Thyroid gland (tissue), 4 donors: ENCODE measurements at regions not wholly inside any gene's neighbourhood (a gene's known extent, or its start where the extent isn't known, plus 50 kb on each side); places are given as distances from the start of the nearest gene placed in this dataset.

ENCODE experiments used
- DNase-seq, 2 donors: peaks; one replicate each; pipeline ENCODE4 v3.0.0-alpha.2; 2019
- H3K27ac ChIP-seq, 3 donors: fragments of 200-600 bp; sonication (generic); 1 replicate in 2 of 3; 2 replicates in 1 of 3; pipeline ENCODE4 v1.5.1; 2016 to 2019; ENCODE audit warnings: mild to moderate bottlenecking in 1 of 3, moderate library complexity in 1 of 3
- H3K27me3 ChIP-seq: fragments of 200-600 bp; sonication (generic); one replicate; pipeline ENCODE4 v1.5.1; 2019
- H3K36me3 ChIP-seq, 2 donors: fragments of 200-600 bp; sonication (generic); one replicate each; pipeline ENCODE4 v1.5.1; 2016 to 2019
- H3K4me1 ChIP-seq, 2 donors: fragments of 200-600 bp; sonication (generic); one replicate each; pipeline ENCODE4 v1.5.1; 2017 to 2019
- H3K4me3 ChIP-seq, 3 donors: fragments of 200-600 bp; sonication (generic); replicated peaks in 1 of 3; 1 replicate in 2 of 3; 2 replicates in 1 of 3; pipeline ENCODE4 v1.5.1; 2016; ENCODE audit warnings: mild to moderate bottlenecking in 1 of 3
- H3K9me3 ChIP-seq: fragments of 200-600 bp; sonication (generic); one replicate; pipeline ENCODE4 v1.5.1; 2017
- POLR2A ChIP-seq, 2 donors: fragments of 450-650 bp; IDR thresholded peaks; one replicate each; pipeline ENCODE4 v1.6.1; 2017; ENCODE audit warnings: antibody characterized with exemption in 2 of 2, mild to moderate bottlenecking in 2 of 2, moderate library complexity in 1 of 2
- WGBS, 2 donors: methylation state at CpG; one replicate each; pipeline ENCODE4 v1.1.5; 2017; 5-methylcytosine and 5-hydroxymethylcytosine counted together
- intact Hi-C: fragments of 100-400 bp; cut with DNase I; formaldehyde crosslinking; loops from one replicate; pipeline ENCODE4 v1.15.1; 2023
- TF ChIP-seq, protein P1 (sequence below), 6 experiments: fragments of 200-600 bp in 3 of 6; fragments of 450-650 bp in 3 of 6; sonication (generic) in 3 of 6; IDR thresholded peaks; one replicate each; pipeline ENCODE4 v1.5.1; 2016 to 2019; ENCODE audit warnings: antibody characterized with exemption in 6 of 6, mild to moderate bottlenecking in 2 of 6, inconsistent platforms in 1 of 6, moderate library complexity in 1 of 6

DNA sequence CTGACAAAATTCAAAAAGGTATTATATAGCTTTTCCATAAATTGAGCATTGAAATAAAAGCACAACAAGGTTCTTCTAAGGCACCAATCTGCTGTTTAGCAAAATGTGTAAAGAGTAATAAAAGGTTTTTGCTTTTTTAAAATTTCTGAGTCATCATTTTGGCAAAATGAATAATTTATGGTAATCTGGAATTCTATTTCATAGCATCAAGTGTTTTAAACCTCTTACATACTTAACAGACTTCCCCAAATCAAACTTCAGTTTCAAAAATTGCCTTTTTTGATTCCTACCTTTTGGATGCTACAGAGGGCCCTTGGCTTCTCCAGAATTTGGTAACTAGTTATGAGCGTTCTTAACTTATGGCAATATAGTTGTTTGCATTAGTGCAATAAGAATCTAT lies 154.0 kb upstream of the ELAC2 start:
- H3K27me3 ChIP-seq: no peaks in the 10 kb centered on the region
- H3K36me3 ChIP-seq: no peaks in the 10 kb centered on the region
- intact Hi-C loops: no loop called here
- no peak for DNase-seq
- TF ChIP-seq POLR2A (IDR thresholded peaks at IDR 0.05): no peak
- H3K27ac ChIP-seq: no peak overlapping the region
- 89 to 92% methylated on average over 1 of the region's 1 CpG for whole genome bisulfite sequencing, 2 donors
- no peak overlapping the region for H3K4me3 ChIP-seq
- H3K4me1 ChIP-seq: no peaks in the 10 kb centered on the region
- H3K9me3 ChIP-seq: no peaks in the 10 kb centered on the region

DNA sequence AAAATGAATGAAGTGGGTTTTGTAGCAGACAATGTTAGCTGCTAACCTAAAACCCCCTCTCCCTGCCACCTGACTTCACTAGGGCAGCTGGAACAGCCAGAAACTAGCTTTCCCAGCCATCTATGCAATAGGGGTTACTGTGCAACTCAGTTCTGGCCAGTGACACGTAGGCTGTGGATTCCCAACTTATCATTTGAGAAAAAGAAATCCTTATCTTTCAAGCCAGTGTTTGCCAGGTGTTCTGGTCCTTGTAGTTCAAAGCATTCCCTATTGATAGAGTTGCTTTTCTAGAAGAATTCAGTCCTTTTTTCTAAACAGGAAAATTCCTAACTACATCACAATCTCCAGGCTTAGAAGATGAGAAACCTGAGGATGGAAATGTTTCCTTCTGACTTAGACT lies 144.5 kb upstream of the ELAC2 start:
- no peak overlapping the region for H3K4me3 ChIP-seq
- 55 to 64% methylated on average over 1 of the region's 1 CpG for WGBS, 2 donors
- no peaks in the 10 kb centered on the region for H3K36me3 ChIP-seq
- no peak for TF ChIP-seq POLR2A (IDR thresholded peaks at IDR 0.05)
- TF ChIP-seq, protein P1, sequence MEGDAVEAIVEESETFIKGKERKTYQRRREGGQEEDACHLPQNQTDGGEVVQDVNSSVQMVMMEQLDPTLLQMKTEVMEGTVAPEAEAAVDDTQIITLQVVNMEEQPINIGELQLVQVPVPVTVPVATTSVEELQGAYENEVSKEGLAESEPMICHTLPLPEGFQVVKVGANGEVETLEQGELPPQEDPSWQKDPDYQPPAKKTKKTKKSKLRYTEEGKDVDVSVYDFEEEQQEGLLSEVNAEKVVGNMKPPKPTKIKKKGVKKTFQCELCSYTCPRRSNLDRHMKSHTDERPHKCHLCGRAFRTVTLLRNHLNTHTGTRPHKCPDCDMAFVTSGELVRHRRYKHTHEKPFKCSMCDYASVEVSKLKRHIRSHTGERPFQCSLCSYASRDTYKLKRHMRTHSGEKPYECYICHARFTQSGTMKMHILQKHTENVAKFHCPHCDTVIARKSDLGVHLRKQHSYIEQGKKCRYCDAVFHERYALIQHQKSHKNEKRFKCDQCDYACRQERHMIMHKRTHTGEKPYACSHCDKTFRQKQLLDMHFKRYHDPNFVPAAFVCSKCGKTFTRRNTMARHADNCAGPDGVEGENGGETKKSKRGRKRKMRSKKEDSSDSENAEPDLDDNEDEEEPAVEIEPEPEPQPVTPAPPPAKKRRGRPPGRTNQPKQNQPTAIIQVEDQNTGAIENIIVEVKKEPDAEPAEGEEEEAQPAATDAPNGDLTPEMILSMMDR (IDR thresholded peaks at IDR 0.05): no peak
- no peak overlapping the region for H3K27ac ChIP-seq
- no peaks in the 10 kb centered on the region for H3K9me3 ChIP-seq
- no peaks in the 10 kb centered on the region for H3K4me1 ChIP-seq
- no peaks in the 10 kb centered on the region for H3K27me3 ChIP-seq
- intact Hi-C loops: no loop called here
- DNase-seq: no peak

DNA sequence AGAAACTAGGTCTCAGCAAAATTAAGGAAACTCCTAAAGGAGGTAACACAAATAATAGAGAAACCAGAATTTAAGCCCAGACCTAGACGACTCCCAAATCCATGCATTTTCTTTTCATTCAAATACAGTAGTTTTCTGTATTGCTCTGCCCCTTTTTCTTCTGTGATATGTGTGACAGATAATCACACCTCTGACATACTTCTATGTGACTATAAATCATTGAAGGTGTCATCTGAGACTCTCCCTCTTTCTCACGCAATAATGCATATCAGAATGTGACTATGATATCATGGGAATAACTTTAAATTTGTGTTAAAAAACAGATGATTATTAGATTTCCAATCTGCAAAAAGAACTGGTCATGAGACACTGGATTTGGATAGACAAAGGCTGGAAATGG lies 143.0 kb upstream of the ELAC2 start:
- H3K27ac ChIP-seq: no peak overlapping the region
- intact Hi-C loops: no loop called here
- 89 to 93% methylated on average over 2 of the region's 2 CpGs for WGBS, 2 donors
- no peak for TF ChIP-seq POLR2A (IDR thresholded peaks at IDR 0.05)
- TF ChIP-seq, protein P1 (IDR thresholded peaks at IDR 0.05): no peak
- DNase-seq: no peak
- no peak overlapping the region for H3K4me3 ChIP-seq
- H3K4me1 ChIP-seq: no peaks in the 10 kb centered on the region
- no peaks in the 10 kb centered on the region for H3K9me3 ChIP-seq
- no peaks in the 10 kb centered on the region for H3K36me3 ChIP-seq
- no peaks in the 10 kb centered on the region for H3K27me3 ChIP-seq

DNA sequence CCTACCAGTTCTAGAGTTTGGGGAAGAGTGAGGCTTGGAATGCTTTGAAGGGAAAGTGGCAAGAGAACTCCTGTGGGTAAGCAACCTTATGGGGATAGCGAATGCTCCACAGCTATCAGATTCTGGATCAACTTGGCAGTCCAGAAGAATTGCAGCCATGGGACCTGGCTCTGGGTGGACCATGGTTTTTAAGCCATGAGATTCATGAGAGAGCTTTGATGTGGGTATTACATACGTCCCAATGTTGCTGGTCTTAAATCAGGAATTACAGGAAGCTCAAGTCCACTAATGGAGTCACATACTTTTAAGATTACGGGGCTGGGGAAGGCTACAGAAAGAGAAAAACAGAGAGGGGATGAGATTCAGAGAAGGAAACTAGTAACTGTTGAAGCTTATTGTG lies 142.5 kb upstream of the ELAC2 start:
- 78 to 89% methylated on average over 3 of the region's 3 CpGs for WGBS, 2 donors
- H3K4me3 ChIP-seq: no peak overlapping the region
- TF ChIP-seq POLR2A (IDR thresholded peaks at IDR 0.05): no peak
- TF ChIP-seq, protein P1 (IDR thresholded peaks at IDR 0.05): no peak
- H3K27ac ChIP-seq: no peak overlapping the region
- no peaks in the 10 kb centered on the region for H3K9me3 ChIP-seq
- H3K4me1 ChIP-seq: no peaks in the 10 kb centered on the region
- H3K36me3 ChIP-seq: no peaks in the 10 kb centered on the region
- intact Hi-C loops: no loop called here
- H3K27me3 ChIP-seq: no peaks in the 10 kb centered on the region
- DNase-seq: no peak

DNA sequence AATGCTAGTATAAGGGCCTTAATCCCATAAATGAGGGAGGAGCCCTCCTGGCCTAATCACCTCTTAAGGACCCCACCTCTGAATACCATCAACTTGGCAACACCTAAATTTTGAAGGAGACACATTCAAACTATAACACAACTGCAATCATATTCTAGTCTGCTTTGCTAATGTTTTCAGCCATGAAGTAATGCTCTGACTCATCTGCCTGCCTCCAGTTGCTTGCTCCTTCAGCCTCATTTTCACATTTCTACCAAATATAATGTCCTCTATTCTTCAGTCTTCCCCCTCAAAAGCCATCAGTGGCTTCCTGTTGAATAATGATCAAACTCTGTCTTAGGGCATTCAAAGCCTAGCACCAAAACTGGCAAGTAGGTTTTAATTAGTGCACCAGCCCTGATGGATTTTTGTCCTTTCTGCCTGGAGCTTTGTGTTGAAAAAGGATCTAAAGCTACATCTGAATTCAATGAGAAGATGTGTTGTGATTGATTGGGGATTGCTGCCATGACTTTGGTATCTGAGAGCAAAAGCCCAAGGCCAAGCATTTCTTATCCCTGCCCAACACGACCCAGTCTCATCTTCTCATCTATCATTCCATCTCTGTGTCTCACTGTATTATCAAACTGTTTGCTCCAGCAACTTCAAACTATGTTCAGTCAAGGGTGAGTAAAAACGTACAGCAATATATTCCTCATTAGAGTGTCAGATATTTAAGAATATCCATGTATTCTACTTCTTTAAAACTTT lies 140.8 kb upstream of the ELAC2 start:
- Histone ChIP-seq H3K9me3 (no peaks in the 10 kb centered on the region), H3K4me1 (no peaks in the 10 kb centered on the region), H3K27ac (no peak overlapping the region), H3K27me3 (no peaks in the 10 kb centered on the region), H3K36me3 (no peaks in the 10 kb centered on the region), H3K4me3 (no peak overlapping the region)
- no peak for DNase-seq
- TF ChIP-seq POLR2A (IDR thresholded peaks at IDR 0.05): no peak
- intact Hi-C loops: no loop called here
- 70 to 76% methylated on average over 2 of the region's 2 CpGs for WGBS, 2 donors

DNA sequence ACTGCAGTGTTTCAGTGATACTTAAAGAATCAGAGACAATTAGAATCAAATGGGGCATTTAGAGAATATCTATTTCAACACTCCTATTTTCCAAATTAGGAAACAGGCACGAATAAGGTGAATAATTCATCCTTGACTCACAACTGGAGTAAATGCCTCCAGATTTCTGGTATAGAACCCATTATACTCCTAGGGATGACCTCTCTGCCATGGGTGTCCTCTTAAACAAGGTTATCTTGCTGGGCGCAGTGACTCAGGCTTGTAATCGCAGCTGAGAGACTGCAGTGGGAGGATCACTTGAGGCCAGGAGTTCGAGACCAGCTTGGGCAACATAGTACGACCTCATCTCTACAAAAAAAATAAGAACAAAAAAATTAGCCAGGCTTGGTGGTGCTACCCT lies 139.8 kb upstream of the ELAC2 start:
- TF ChIP-seq POLR2A (IDR thresholded peaks at IDR 0.05): no peak
- TF ChIP-seq, protein P1 (IDR thresholded peaks at IDR 0.05): no peak
- 92 to 94% methylated on average over 5 of the region's 5 CpGs for WGBS, 2 donors
- intact Hi-C loops: no loop called here

More for the DNA sequence above, 139.8 kb upstream of the ELAC2 start:
- H3K4me3 ChIP-seq: no peak overlapping the region
- no peaks in the 10 kb centered on the region for H3K9me3 ChIP-seq
- H3K27me3 ChIP-seq: no peaks in the 10 kb centered on the region
- H3K27ac ChIP-seq: no peak overlapping the region
- no peaks in the 10 kb centered on the region for H3K4me1 ChIP-seq
- H3K36me3 ChIP-seq: no peaks in the 10 kb centered on the region
- no peak for DNase-seq
